ENCODE measurements at regions not wholly inside any gene's neighbourhood (a gene's known extent, or its start where the extent isn't known, plus 50 kb on each side); places are given as distances from the start of the nearest gene placed in this dataset.

DNA sequence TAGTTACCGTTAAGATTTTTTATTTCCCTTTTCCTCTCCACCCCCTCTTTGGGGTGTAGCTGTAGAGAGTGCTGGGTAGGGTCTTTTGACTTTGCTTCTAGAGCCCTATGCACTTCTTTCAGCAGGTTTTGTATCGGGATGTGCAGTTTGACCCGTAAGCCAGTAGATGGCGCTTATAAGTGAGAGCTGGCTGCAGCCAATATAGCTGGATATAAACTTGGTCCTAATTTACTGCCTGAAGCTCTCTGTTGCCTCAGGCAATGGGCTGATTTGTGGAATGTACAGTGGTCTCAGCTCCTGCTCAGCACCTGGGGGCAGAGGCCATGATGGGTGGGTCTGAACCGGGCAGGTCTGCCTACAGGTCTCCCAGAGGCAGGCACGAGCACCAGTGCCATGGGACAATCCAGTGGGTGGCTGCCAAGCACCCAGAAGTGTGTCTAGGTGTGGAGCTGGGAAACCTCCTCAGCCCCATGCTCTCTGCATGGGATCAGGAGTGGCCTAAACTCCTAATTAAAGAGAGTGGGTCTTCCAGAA is 146.5 kb downstream of the SPANXN1 start:
- TF ChIP-seq CTCF (IDR thresholded peaks at IDR 0.05 in 8 of 11, conservative IDR thresholded peaks at IDR 0.05 in 3 of 11): peak in 1 of 11 experiments; percentile 12
- no peak for TF ChIP-seq POLR2A (IDR thresholded peaks at IDR 0.05)
- no peak for TF ChIP-seq POLR2AphosphoS5 (IDR thresholded peaks at IDR 0.05)
